Neural crest cell (in vitro differentiated cells): ENCODE measurements at regions not wholly inside any gene's neighbourhood (a gene's known extent, or its start where the extent isn't known, plus 50 kb on each side); places are given as distances from the start of the nearest gene placed in this dataset.

Experiments used
- DNase-seq: peaks from one replicate; pipeline ENCODE4 v3.0.0; 2021; ENCODE audit warnings: low read depth, mixed read lengths, low spot score
- H3K27ac Mint-ChIP-seq: one replicate; pipeline ENCODE4 v1.8.0; 2021; ENCODE audit warnings: mild to moderate bottlenecking, mixed read lengths; ENCODE audit not compliant: unreplicated experiment
- H3K27me3 Mint-ChIP-seq: 2 replicates; pipeline ENCODE4 v1.8.0; 2021; ENCODE audit warnings: low read depth, mild to moderate bottlenecking, mixed read lengths
- H3K36me3 Mint-ChIP-seq: 2 replicates; pipeline ENCODE4 v1.8.0; 2021; ENCODE audit warnings: low read depth, mild to moderate bottlenecking, mixed read lengths
- H3K4me1 Mint-ChIP-seq: 2 replicates; pipeline ENCODE4 v1.8.0; 2021; ENCODE audit warnings: mixed read lengths
- H3K4me3 Mint-ChIP-seq: one replicate; pipeline ENCODE4 v1.8.0; 2021; ENCODE audit warnings: mild to moderate bottlenecking, mixed read lengths
- H3K9me3 Mint-ChIP-seq: 2 replicates; pipeline ENCODE4 v1.8.0; 2021; ENCODE audit warnings: mixed read lengths
- CTCF ChIP-seq: fragments of 200-600 bp; sonication (generic); conservative IDR thresholded peaks from 2 replicates; pipeline ENCODE4 v1.5.0; 2021; ENCODE audit warnings: antibody characterized with exemption, mild to moderate bottlenecking

DNA sequence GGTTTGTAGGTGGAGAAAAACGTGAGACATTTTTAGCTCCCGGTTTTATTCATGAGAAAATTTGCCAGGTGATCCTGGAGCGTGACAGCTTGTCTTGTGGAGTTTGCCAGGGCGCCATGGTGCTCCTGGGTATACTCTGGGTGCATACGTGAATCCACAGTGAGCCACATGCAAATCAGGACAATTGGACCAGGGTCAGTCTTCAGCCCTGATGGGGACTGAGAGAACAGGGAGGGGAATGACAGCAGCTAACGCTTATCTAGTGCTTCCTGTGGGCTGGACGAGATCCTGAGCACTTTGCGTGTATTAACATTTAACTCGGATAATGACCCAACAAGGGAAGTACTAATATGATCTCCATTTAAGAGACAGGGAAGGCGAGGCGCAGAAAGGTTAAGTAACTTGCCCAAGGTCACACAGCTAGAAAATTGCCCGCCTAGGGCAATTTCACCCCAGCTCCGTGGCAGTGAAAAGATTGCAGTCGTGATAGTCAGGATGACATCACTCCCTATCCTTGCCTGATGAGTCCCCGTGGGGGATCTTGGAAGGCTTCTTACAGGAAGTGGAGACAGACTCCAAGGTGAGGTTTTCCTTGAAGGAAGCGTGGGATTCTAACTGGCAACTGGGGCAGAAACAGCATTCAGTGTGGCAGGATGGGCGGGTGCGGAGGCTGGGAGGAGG is 118.4 kb upstream of the NCOR2 start:
- Mint-ChIP-seq H3K36me3 (no peaks in the 10 kb centered on the region), H3K27ac (no peak overlapping the region), H3K4me3 (no peak overlapping the region), H3K9me3 (no peaks in the 10 kb centered on the region), H3K4me1 (peaks cover 69% of the 10 kb centered on the region), H3K27me3 (peaks cover 62% of the 10 kb centered on the region)
- no peak for DNase-seq
- TF ChIP-seq CTCF = no peak

DNA sequence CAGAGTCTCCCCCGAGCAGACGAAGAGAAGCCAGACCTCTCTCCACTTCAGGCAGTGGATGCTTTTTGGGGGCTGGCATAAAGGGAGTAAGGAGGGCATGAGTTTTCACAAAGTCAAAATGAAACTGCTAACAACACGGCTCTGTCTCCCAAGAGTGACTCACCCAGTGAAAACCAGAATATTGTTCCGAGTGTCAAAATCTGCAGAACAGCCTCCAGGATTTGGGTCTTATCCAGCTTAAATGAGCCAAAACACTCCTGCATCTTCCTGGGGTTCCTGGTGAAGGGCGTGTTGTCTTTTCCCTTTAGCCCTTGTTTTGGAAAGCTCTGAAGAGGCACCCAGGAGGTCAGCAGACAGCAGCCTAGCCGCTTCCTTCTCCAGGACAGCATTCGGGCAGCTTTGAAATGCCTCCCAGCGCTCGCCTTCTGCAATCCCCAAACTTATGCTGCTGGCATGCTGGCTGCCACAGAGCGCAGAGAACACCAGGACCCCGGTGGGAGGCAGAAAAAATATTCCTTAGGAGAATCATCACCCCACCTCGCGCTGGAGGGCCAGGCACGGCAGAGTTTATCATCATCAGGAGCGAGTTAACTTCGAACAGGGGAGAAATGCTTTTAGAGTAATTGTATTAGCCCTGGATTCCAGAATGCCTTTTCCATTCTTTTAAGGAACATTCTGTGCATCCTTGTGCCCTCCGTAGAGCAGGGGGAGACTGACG is 117.7 kb upstream of the NCOR2 start:
- Mint-ChIP-seq H3K27ac (no peak overlapping the region), H3K36me3 (no peaks in the 10 kb centered on the region), H3K27me3 (peaks cover 62% of the 10 kb centered on the region), H3K9me3 (no peaks in the 10 kb centered on the region), H3K4me3 (no peak overlapping the region), H3K4me1 (peaks cover 70% of the 10 kb centered on the region)
- no peak for DNase-seq
- TF ChIP-seq CTCF = no peak

DNA sequence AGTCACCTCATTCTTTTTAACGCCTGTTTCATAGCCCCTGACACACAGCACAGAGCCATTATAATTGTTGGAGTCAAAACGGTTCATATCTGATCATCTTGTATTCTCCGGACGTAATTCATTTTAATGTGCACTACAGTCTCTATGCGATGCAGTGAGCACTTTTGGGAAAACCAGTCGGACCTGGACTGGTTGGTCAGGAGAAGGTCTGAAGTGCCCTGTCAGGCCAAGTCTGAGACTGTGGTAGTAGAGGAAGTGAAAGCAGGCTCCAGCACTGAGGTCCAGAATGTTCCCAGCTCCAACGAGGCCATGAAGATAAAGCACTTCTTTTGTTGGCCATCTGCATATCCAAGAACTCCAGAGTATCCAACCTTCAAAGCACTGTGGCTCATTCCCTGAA is 117.1 kb upstream of the NCOR2 start:
- Mint-ChIP-seq H3K27me3 (peaks cover 63% of the 10 kb centered on the region), H3K9me3 (no peaks in the 10 kb centered on the region), H3K27ac (peak overlapping the region; percentile 22), H3K4me1 (peaks cover 74% of the 10 kb centered on the region), H3K4me3 (no peak overlapping the region), H3K36me3 (no peaks in the 10 kb centered on the region)
- no peak for TF ChIP-seq CTCF
- no peak for DNase-seq

- Mint-ChIP-seq H3K27ac (peak overlapping the region; percentile 88), H3K4me1 (peaks cover 78% of the 10 kb centered on the region)
- no peak for DNase-seq
Observed at GRCh38 chr12:124683152-124684124, 116.0 kb upstream of the NCOR2 start.

More at GRCh38 chr12:124683152-124684124, 116.0 kb upstream of the NCOR2 start:
- H3K9me3 Mint-ChIP-seq = no peaks in the 10 kb centered on the region
- H3K36me3 Mint-ChIP-seq = no peaks in the 10 kb centered on the region
- peaks cover 66% of the 10 kb centered on the region for H3K27me3 Mint-ChIP-seq
- H3K4me3 Mint-ChIP-seq = peak overlapping the region; percentile 78
- no peak for TF ChIP-seq CTCF
